CD4-positive, CD25-positive, alpha-beta regulatory T cell (primary cell): ENCODE measurements at regions not wholly inside any gene's neighbourhood (a gene's known extent, or its start where the extent isn't known, plus 50 kb on each side); places are given as distances from the start of the nearest gene placed in this dataset.

Experiments used
- ATAC-seq, 2 donors: fragments of 150-1000 bp; cut with Tn5 transposase; one replicate each; pipeline ENCODE4 v1.10.0; 2021; ENCODE audit warnings: low read depth in 2 of 2, moderate number of reproducible peaks in 2 of 2, moderate library complexity in 1 of 2
- DNase-seq, 3 donors: peaks; one replicate each; pipeline versions ENCODE4 v3.0.0 to v3.0.0-alpha.2; 2012 to 2022; ENCODE audit warnings: mixed read lengths in 1 of 3
- H3K27ac ChIP-seq: one replicate; pipeline ENCODE4 v1.7.0; 2013; ENCODE audit warnings: mild to moderate bottlenecking, low read length; ENCODE audit not compliant: insufficient read depth, poor library complexity, severe bottlenecking
- H3K27me3 ChIP-seq: one replicate; pipeline ENCODE4 v1.7.0; 2013; ENCODE audit warnings: low read length; ENCODE audit not compliant: control insufficient read depth, insufficient read depth
- H3K36me3 ChIP-seq: one replicate; pipeline ENCODE4 v1.7.0; 2013; ENCODE audit warnings: mild to moderate bottlenecking, low read length, moderate library complexity; ENCODE audit not compliant: control insufficient read depth, insufficient read depth
- H3K4me1 ChIP-seq: 2 replicates; pipeline ENCODE4 v1.7.0; 2013; ENCODE audit warnings: mild to moderate bottlenecking, low read length; ENCODE audit not compliant: insufficient read depth, control insufficient read depth, poor library complexity, severe bottlenecking
- H3K4me3 ChIP-seq: one replicate; pipeline ENCODE4 v1.7.0; 2013; ENCODE audit warnings: low read depth, mild to moderate bottlenecking, low read length, moderate library complexity
- H3K9me3 ChIP-seq, 2 experiments: 1 replicate in 1 of 2; 2 replicates in 1 of 2; pipeline ENCODE4 v1.7.0; 2013; ENCODE audit warnings: low read length in 2 of 2, mild to moderate bottlenecking in 1 of 2, moderate library complexity in 1 of 2; ENCODE audit not compliant: control insufficient read depth in 2 of 2
- H3K27ac Mint-ChIP-seq, 3 donors: one replicate each; pipeline ENCODE4 v1.8.0; 2020 to 2022; ENCODE audit warnings: mild to moderate bottlenecking in 3 of 3, mixed read lengths in 3 of 3, moderate library complexity in 2 of 3
- H3K27me3 Mint-ChIP-seq: one replicate; pipeline ENCODE4 v1.8.0; 2022; ENCODE audit warnings: mild to moderate bottlenecking, mixed read lengths
- H3K36me3 Mint-ChIP-seq: one replicate; pipeline ENCODE4 v1.8.0; 2020; ENCODE audit warnings: mixed read lengths
- H3K4me1 Mint-ChIP-seq, 4 donors: one replicate each; pipeline ENCODE4 v1.8.0; 2020 to 2022; ENCODE audit warnings: mixed read lengths in 4 of 4, mild to moderate bottlenecking in 1 of 4
- H3K4me3 Mint-ChIP-seq, 4 donors: one replicate each; pipeline ENCODE4 v1.8.0; 2020 to 2022; ENCODE audit warnings: mild to moderate bottlenecking in 4 of 4, mixed read lengths in 4 of 4, moderate library complexity in 3 of 4
- H3K9me3 Mint-ChIP-seq, 7 donors: one replicate each; pipeline ENCODE4 v1.8.0; 2020 to 2022; ENCODE audit warnings: mixed read lengths in 7 of 7, mild to moderate bottlenecking in 3 of 7, moderate library complexity in 2 of 7

DNA sequence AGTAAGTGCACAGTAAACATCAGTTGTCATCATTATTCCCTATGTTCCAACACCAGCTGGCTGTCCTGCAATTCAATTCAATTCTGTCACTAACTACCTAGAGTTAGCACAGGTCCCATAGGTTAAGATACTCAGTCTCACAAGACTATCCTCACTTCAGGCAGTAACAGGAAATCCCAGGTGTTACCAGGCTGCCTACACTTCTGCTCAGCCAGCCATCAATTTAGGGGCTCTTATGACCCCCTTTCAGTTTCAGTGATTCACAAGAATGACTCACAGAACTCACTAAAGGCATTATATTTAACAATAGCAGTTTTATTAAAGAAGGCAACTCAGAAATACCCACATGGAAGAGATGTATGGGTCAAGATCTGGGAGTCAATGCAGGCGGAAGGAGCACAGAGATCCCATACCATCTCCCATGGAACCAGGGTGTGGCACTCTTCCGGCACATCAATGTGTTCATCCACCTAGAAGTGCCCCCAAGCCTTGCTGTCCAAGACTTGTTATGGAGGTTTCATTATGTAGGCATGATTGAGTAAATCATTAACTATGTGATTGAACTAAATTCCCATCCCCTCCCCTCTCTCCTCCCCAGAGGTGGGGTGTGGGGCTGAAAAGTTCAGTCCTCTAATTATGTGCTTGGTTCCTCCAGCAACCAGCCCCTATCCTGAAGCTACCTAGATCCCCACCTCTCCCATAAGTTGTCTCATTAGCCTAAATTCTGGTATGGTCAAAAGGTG, 120.8 kb upstream of the WSCD2 start:
- H3K27me3 Mint-ChIP-seq, result peaks cover 22% of the 10 kb centered on the region
- no peak overlapping the region for H3K4me3 Mint-ChIP-seq
- H3K9me3 ChIP-seq, result no peaks in the 10 kb centered on the region
- no peaks in the 10 kb centered on the region for H3K4me1 ChIP-seq
- no peak overlapping the region for H3K27ac Mint-ChIP-seq
- no peak for DNase-seq
- no peak overlapping the region for H3K27ac ChIP-seq
- H3K4me3 ChIP-seq, result no peak overlapping the region
- H3K4me1 Mint-ChIP-seq, result no peaks in the 10 kb centered on the region
- no peaks in the 10 kb centered on the region for H3K36me3 Mint-ChIP-seq
- H3K36me3 ChIP-seq, result no peaks in the 10 kb centered on the region
- H3K9me3 Mint-ChIP-seq, result peaks cover 0 to 3% (median 0%) of the 10 kb centered on the region in 7 donors
- H3K27me3 ChIP-seq, result no peaks in the 10 kb centered on the region
- no peak for ATAC-seq

DNA sequence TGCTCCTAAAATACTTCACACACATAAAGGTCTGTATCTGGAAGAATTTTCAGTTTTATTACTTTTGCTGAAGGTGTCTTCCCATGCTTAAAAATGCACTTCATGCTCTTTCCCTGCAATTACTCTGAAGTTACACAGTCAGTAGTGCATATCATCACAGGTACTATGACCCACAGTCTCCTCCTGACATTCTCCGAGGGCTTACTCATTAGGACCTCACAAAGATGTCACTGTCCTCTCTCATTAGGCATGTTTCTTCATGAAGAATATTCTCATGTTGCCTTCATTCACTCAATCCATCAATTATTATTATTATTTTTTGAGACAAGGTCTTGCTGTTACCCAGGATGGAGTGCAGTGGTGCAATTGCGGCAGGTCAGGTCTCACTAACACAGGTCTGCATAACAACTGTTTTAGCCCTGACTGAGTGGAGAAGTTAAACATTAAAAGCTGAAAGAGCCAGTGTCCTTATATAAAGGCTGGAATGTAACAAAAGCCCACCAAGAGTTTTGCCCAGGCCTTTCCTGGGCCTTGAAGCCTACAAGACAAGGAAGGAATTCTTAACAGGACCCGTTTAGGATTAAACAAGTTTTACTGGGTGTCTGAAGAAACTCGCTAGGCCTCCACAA, 119.5 kb upstream of the WSCD2 start:
- H3K4me3 Mint-ChIP-seq, result no peak overlapping the region
- H3K27me3 Mint-ChIP-seq, result peaks cover 29% of the 10 kb centered on the region
- ATAC-seq, result no peak
- no peak overlapping the region for H3K27ac ChIP-seq
- H3K27ac Mint-ChIP-seq, result no peak overlapping the region
- H3K4me1 ChIP-seq, result no peaks in the 10 kb centered on the region
- no peaks in the 10 kb centered on the region for H3K36me3 ChIP-seq
- H3K9me3 ChIP-seq, result no peaks in the 10 kb centered on the region
- DNase-seq, result no peak
- no peaks in the 10 kb centered on the region for H3K4me1 Mint-ChIP-seq
- no peaks in the 10 kb centered on the region for H3K36me3 Mint-ChIP-seq
- peaks cover 0 to 1% (median 0%) of the 10 kb centered on the region in 7 donors for H3K9me3 Mint-ChIP-seq
- H3K27me3 ChIP-seq, result peaks cover 4% of the 10 kb centered on the region
- H3K4me3 ChIP-seq, result no peak overlapping the region

DNA sequence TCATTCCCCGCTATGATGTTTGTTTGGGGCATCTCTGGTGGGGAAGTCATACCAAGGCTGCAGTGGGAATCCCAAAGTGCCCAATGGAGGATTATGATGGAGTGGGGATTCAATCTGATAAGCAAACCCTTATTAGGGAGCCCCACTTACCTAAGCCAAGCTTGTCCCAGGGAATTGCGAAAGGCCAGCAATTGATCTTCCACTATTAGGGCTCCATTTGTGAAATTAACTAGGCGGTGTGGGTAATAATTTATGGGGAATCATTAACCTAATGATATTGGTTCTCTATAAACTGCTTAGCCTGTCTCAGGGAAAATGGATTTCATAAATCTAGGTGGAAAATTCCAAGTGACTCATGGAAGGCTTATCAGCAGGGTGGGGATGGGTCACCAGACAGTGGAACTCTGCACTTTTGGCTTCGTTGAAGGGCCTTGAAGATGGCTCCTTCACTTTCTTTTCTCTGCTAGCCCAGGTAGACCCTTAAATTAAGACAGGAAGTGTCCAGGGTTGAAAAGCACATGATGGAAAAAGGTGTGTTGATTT, 113.0 kb upstream of the WSCD2 start:
- H3K27me3 Mint-ChIP-seq, result peaks cover 38% of the 10 kb centered on the region
- no peak for ATAC-seq

DNA sequence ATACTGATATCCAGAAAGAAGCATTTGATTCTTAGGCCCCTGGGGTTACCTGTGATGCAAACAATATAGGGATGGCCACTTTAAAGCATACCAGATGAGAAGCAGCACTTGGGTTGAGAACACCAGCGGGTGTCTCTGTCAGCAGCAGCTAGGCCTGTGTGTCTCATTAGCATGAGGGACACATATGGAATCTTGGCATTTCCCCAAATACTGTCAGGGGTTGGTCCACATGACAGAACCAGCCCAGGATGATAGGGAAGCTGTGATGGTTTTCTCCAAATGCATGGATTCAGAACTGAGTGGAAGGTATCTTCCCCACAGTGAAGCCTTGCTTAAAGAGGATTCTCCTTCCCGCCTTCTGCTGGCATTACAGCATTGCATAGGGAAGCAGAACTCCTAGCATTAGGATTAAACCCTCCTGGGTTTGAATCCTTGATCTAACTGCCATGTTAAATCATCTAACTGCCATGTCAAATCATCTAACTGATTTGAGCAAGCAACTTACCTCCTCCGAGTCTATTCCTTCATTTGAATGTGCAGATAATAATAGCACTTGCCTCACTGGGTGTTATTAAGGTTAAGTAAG, 111.5 kb upstream of the WSCD2 start:
- no peak overlapping the region for H3K27ac ChIP-seq
- H3K4me1 ChIP-seq, result no peaks in the 10 kb centered on the region
- Mint-ChIP-seq H3K9me3 (peaks cover 0 to 3% (median 0%) of the 10 kb centered on the region in 7 donors), H3K27me3 (peaks cover 28% of the 10 kb centered on the region), H3K4me3 (no peak overlapping the region), H3K27ac (no peak overlapping the region), H3K36me3 (no peaks in the 10 kb centered on the region), H3K4me1 (no peaks in the 10 kb centered on the region)
- H3K36me3 ChIP-seq, result no peaks in the 10 kb centered on the region
- no peak for ATAC-seq
- H3K9me3 ChIP-seq, result peaks cover 0 to 1% of the 10 kb centered on the region in 2 experiments
- H3K27me3 ChIP-seq, result peaks cover 6% of the 10 kb centered on the region
- no peak for DNase-seq
- no peak overlapping the region for H3K4me3 ChIP-seq

More for the DNA sequence above, 113.0 kb upstream of the WSCD2 start:
- no peak overlapping the region for H3K4me3 ChIP-seq
- no peaks in the 10 kb centered on the region for H3K36me3 Mint-ChIP-seq
- H3K4me1 ChIP-seq, result no peaks in the 10 kb centered on the region
- H3K27ac Mint-ChIP-seq, result no peak overlapping the region
- H3K4me3 Mint-ChIP-seq, result no peak overlapping the region
- H3K36me3 ChIP-seq, result no peaks in the 10 kb centered on the region
- no peak overlapping the region for H3K27ac ChIP-seq
- H3K9me3 ChIP-seq, result no peaks in the 10 kb centered on the region
- H3K9me3 Mint-ChIP-seq, result peaks cover 0 to 3% (median 0%) of the 10 kb centered on the region in 7 donors
- DNase-seq, result no peak
- no peaks in the 10 kb centered on the region for H3K4me1 Mint-ChIP-seq
- peaks cover 4% of the 10 kb centered on the region for H3K27me3 ChIP-seq

DNA sequence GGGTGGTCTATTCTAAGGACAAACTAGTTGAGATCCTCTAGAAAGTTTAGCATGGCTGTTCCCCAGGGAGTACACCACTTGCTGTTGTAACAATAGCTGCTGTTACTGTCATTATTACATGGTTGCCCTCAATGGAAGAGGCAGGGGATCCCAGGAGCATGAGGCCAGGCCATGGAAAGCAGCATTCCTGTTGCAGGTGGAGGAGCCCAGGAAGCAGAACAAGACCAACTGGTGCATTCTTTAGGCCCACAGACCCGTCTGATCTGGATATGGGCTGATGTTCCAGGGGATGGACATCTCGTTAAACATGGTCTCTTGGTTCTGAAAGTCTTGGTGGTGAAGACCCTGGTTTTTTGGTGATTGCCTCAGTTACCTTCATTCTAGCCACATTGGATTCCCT, 109.2 kb upstream of the WSCD2 start:
- Mint-ChIP-seq H3K36me3 (no peaks in the 10 kb centered on the region), H3K4me3 (no peak overlapping the region), H3K27ac (no peak overlapping the region), H3K27me3 (peaks cover 15% of the 10 kb centered on the region), H3K9me3 (peaks cover 0 to 3% (median 0%) of the 10 kb centered on the region in 7 donors), H3K4me1 (no peaks in the 10 kb centered on the region)
- ATAC-seq, result no peak
- no peaks in the 10 kb centered on the region for H3K4me1 ChIP-seq
- no peak for DNase-seq
- H3K9me3 ChIP-seq, result peaks cover 0 to 1% of the 10 kb centered on the region in 2 experiments
- H3K4me3 ChIP-seq, result no peak overlapping the region
- no peaks in the 10 kb centered on the region for H3K36me3 ChIP-seq
- H3K27ac ChIP-seq, result no peak overlapping the region
- H3K27me3 ChIP-seq, result peaks cover 2% of the 10 kb centered on the region

DNA sequence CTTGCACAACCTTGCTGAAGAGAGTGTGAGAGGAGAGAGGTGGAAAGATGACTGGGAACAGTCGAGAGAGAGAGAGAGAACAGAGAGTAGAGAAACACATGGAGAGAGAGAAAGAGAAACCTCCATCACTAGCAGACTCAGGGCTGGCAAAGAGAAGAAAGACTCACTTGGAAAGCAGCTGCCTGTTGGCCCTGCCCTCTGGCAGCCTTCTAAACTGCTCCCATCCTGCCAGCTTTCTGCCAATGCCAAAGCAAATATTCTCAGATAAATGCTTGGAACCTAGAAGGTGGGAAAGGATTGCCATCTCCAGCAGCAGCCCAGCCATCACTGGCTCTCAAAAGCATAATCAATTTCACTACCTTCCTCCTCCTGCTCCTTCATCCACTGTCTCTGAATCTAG, 107.9 kb upstream of the WSCD2 start:
- Mint-ChIP-seq H3K27ac (no peak overlapping the region), H3K4me1 (no peaks in the 10 kb centered on the region), H3K4me3 (no peak overlapping the region), H3K9me3 (peaks cover 0 to 3% (median 0%) of the 10 kb centered on the region in 7 donors), H3K27me3 (peaks cover 12% of the 10 kb centered on the region), H3K36me3 (no peaks in the 10 kb centered on the region)
- ATAC-seq (no peak), DNase-seq (no peak)
- H3K36me3 ChIP-seq, result no peaks in the 10 kb centered on the region
- H3K9me3 ChIP-seq, result peaks cover 0 to 1% of the 10 kb centered on the region in 2 experiments
- H3K4me1 ChIP-seq, result no peaks in the 10 kb centered on the region
- H3K27ac ChIP-seq, result no peak overlapping the region
- H3K27me3 ChIP-seq, result peaks cover 2% of the 10 kb centered on the region
- H3K4me3 ChIP-seq, result no peak overlapping the region

DNA sequence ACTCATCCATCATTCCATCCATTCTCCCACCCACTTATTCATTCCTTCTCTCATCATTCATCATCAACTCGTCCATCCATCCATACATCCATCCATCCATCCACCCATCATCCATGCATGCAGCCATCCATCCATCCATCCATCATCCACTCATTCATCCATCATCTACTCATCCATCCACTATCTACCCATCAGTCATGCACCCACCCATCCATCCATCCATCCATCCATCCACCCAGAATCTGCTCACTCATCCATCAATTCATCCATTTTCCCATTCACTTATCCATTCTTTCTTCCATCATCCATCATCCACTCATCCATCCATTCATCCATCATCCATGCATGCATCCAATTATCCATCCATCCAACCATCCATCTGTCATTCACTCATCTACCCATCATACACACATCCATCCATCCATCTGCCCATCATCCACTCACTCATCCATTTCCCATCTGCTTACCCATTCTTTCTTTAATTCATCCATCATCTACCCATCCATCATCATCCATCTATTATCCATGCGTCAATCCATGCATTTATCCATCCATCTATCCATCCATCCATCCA, 107.1 kb upstream of the WSCD2 start:
- Histone ChIP-seq H3K36me3 (no peaks in the 10 kb centered on the region), H3K27ac (no peak overlapping the region), H3K4me1 (no peaks in the 10 kb centered on the region), H3K4me3 (no peak overlapping the region), H3K27me3 (peaks cover 2% of the 10 kb centered on the region), H3K9me3 (peaks cover 0 to 1% of the 10 kb centered on the region in 2 experiments)
- no peak for DNase-seq
- H3K4me3 Mint-ChIP-seq, result no peak overlapping the region
- H3K36me3 Mint-ChIP-seq, result no peaks in the 10 kb centered on the region
- ATAC-seq, result no peak
- peaks cover 0 to 3% (median 0%) of the 10 kb centered on the region in 7 donors for H3K9me3 Mint-ChIP-seq
- H3K27me3 Mint-ChIP-seq, result peaks cover 9% of the 10 kb centered on the region
- H3K4me1 Mint-ChIP-seq, result no peaks in the 10 kb centered on the region
- H3K27ac Mint-ChIP-seq, result no peak overlapping the region
